ENCODE measurements at regions not wholly inside any gene's neighbourhood (a gene's known extent, or its start where the extent isn't known, plus 50 kb on each side); places are given as distances from the start of the nearest gene placed in this dataset.
A peak's percentile ranks its signal among the peaks of the same experiment; 100 is the strongest.

GRCh38 chr13:95352486-95352885 lies 51.2 kb upstream of the ABCC4 start:
- DNase-seq: no peak

GRCh38 chr13:95354156-95354555 lies 52.9 kb upstream of the ABCC4 start:
- no peak for DNase-seq

- no peak for DNase-seq
Observed at GRCh38 chr13:95354680-95355487, 53.6 kb upstream of the ABCC4 start.

- no peak for DNase-seq
Observed at GRCh38 chr13:95355494-95355893, 54.2 kb upstream of the ABCC4 start.

GRCh38 chr13:95356916-95357315 lies 55.7 kb upstream of the ABCC4 start:
- no peak for DNase-seq

GRCh38 chr13:95357875-95358274 lies 56.6 kb upstream of the ABCC4 start:
- no peak for DNase-seq

- no peak for DNase-seq
Observed at GRCh38 chr13:95360052-95360451, 58.8 kb upstream of the ABCC4 start.

GRCh38 chr13:95360464-95361097 lies 59.3 kb upstream of the ABCC4 start:
- no peak for DNase-seq

- DNase-seq: no peak
Observed at GRCh38 chr13:95361686-95362085, 60.4 kb upstream of the ABCC4 start.

GRCh38 chr13:95362666-95363065 lies 61.4 kb upstream of the ABCC4 start:
- DNase-seq: no peak

GRCh38 chr13:95367309-95367843 lies 66.1 kb upstream of the ABCC4 start:
- DNase-seq: no peak

GRCh38 chr13:95368998-95369397 lies 67.7 kb upstream of the ABCC4 start:
- DNase-seq: no peak

- no peak for DNase-seq
Observed at GRCh38 chr13:95375706-95376105, 74.5 kb upstream of the ABCC4 start.

- DNase-seq: no peak
Observed at GRCh38 chr13:95378603-95379002, 77.4 kb upstream of the ABCC4 start.

GRCh38 chr13:95380468-95381211 lies 79.4 kb upstream of the ABCC4 start:
- DNase-seq: peak; percentile 61

GRCh38 chr13:95381212-95381527 lies 79.9 kb upstream of the ABCC4 start:
- no peak for DNase-seq

GRCh38 chr13:95382411-95382810 lies 81.2 kb upstream of the ABCC4 start:
- DNase-seq: no peak

GRCh38 chr13:95382916-95383315 lies 81.7 kb upstream of the ABCC4 start:
- no peak for DNase-seq

- no peak for DNase-seq
Observed at GRCh38 chr13:95385373-95385772, 84.1 kb upstream of the ABCC4 start.

GRCh38 chr13:95385798-95386197 lies 84.5 kb upstream of the ABCC4 start:
- no peak for DNase-seq

- DNase-seq: no peak
Observed at GRCh38 chr13:95386370-95386769, 85.1 kb upstream of the ABCC4 start.

GRCh38 chr13:95387733-95388207 lies 86.5 kb upstream of the ABCC4 start:
- DNase-seq: no peak

GRCh38 chr13:95388420-95389079 lies 87.3 kb upstream of the ABCC4 start:
- no peak for DNase-seq

Measured in activated T-cell treated with anti-CD3 and anti-CD28 coated beads, Interleukin-2, amount 50 U/mL, for 1 hour (primary cell).